Fibroblast of the conjunctiva (primary cell): ENCODE measurements at regions not wholly inside any gene's neighbourhood (a gene's known extent, or its start where the extent isn't known, plus 50 kb on each side); places are given as distances from the start of the nearest gene placed in this dataset.
"Not testable (repeated sequence)": the region's sequence is repeated elsewhere in the genome, so short reads cannot be mapped to it uniquely, and the experiment has no call there.

ENCODE experiments used
- DNase-seq: peaks from one replicate; pipeline ENCODE4 v3.0.0-alpha.2; 2010; ENCODE audit warnings: low read depth

DNA sequence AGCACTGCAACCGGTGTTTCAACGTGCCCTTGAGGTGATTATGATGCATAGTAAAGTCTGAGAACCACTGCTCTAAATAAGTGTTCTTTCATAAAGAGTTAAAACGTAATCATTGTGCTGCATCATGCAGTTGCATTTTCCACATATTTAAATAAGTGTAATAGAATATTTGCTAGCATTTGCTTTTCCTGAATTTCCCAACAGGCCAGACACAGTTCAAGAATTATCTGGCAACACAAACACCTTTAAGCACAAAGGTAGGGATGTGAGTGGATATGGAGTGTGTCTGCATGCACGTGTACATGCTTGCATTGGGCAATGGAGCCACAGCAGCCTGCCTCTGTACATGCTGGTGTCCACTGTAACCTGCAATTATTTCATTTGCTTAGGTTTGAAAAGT lies 193.6 kb upstream of the PIK3R1 start:
- no peak for DNase-seq

DNA sequence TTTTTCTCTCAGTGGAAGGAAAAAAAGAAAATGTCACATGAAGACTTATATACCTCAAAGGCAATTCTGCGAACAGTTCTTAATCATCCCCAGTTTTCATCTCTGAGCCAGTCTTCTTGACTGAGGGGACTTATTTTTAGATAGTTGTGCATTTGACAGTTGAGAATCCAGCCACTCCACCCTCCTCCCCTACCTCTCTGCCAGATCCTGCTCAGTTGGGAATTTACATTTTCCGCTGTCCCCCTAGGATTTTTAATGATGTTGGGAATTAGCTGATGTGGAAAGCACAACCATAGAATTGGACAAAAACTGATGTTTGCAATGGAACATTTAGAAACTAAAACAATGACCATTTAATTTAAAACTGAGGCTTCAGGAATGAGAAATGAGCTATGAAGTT lies 194.3 kb upstream of the PIK3R1 start:
- no peak for DNase-seq

DNA sequence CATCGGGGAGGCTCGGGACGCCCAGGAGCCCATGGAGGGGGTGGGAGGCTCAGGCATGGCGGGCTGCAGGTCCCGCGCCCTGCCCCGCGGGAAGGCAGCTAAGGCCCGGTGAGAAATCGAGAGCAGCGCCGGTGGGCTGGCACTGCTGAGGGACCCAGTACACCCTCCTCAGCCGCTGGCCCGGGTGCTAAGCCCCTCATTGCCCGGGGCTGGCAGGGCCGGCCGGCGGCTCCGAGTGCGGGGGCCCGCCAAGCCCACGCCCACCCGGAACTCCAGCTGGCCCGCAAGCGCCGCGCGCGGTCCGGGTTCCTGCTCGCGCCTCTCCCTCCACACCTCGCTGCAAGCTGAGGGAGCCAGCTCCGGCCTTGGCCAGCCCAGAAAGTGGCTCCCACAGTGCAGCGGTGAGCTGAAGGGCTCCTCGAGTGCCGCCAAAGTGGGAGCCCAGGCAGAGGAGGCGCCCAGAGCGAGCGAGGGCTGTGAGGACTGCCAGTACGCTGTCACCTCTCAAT lies 195.0 kb upstream of the PIK3R1 start:
- not testable (repeated sequence) for DNase-seq

DNA sequence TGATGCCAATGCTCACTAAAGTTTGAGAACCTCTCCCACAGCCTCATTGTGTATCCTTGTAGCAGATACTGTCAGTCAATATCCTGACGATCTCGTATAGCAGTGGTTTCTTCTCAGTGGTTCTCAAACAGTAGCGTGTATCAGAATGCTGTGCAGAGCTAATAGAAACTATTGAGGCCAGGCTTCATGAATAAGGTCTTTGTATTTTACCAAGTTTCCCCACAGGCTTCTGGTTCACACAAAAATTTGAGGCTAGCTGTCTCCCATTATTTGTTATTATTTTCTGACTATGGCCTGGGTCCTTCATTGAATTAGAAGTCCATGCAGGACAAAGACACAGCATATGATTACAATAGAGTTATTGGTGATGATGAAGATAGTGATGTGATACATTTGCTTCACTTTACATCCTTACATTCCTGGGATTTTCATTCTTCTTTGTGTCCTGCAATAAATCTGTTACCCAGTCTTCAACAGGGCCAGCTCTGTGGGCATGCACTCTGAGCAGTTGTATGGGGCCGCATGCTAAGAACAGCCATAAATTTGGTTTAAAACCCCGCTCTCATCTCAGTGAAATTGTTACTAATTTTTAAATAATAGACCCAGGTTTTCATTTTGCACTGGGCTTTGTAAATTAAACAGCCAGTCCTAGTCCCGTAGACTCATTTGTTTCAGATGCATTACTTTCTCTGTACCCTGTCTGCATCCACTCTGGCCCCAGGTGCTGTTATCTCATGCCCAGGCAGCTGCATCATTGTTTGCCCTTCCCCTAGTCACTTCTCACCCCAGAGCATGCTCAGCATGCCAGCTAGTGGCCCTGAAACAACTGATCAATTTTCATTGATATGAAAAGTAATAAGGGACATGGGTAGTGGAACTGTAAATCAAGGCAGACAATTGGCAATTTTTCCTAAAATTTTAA lies 199.9 kb upstream of the PIK3R1 start:
- no peak for DNase-seq

DNA sequence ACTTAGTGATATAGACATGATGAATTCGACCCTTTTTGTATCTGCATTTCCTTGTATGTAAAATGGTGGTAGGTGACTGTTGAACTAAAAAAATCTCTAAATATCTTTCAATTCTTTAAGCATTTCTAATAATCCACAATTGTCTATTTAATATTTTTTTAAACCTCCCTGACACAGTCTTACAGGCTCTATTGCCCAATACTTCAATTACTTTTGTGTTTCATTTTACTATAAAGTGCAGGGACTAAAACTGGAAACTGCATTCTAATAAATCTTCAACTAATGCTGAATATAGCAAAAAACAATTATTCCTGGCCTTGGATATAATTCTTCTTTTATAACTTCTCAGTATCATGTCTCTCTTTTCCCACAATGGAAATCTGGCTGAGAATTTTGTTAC lies 202.7 kb upstream of the PIK3R1 start:
- DNase-seq = no peak

DNA sequence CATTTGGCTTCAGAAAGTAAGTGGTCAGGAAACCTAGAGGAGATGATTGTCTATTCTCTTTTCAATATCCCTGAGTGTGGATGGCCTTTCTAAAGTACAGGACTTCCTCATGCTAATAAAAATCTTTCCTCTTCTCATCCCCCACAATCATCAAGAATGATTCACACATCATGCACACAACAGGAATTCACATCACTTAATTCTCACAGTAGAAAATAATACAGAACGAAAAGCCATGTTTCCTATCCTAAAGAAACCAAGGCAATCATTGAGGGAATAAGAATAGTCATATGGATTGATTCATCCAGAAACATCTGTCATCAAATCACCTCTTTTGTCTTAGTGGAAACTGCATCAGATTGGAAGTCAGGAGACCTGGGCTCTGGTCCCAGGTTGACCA lies 203.1 kb upstream of the PIK3R1 start:
- no peak for DNase-seq

DNA sequence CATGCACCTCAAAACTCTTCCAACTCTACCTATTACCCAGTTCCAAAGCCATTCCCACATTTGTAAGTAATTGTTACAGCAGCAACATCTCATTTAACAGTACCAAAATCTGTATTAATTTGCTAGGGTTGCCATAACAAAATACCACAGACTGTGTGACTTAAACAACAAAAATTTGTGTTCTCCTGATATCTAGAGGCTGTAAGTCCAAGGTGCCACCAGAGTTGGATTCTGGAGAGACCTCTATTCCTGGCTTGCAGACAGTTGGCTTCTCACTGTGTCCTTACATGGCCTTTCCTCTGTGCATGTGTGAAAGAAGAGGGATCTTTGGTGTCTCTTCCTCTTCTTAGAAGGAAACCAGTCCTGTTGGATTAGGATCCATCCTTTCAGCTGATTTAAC lies 203.8 kb upstream of the PIK3R1 start:
- DNase-seq = no peak

DNA sequence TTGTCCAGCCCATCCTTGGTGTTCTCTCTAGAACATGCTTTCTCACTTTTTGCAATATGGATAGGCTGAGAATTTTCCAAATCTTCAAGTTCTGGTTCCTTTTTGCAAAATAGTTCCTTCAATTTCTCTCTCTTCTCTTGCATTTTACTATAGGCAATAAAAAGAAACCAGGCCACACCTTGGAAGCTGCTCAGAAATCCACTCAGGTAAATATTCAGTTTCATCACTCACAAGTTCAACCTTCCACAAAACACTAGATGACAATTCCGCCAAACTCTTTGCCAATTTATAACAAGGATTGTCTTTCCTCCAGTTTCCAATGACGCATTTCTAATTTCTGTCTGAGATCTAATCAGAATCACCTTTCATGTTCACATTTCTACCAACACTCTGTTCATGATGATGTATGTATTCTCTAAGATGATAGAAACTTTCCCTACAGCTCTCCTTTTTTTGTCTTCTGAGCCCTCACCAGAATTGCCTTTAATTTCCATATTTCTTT lies 204.2 kb upstream of the PIK3R1 start:
- DNase-seq = no peak

DNA sequence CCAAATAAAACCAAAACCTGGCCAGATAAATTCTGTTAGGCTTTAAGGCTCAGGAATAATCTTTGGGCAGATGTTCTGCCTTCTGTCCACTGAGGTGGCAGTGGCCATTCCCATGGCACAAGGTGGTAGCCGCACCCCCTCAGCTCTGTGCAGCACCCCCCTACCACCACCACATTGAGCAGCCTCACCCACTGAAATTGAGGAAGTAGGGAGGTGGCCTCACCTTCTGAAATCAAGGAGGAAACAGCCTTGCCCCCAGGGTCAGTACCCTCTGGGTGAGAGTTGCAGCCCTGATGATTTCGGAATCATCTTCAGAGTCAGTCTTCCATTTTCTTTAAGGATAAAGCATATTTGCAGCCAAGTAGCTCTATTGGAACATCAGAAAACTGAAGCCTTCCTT lies 204.8 kb upstream of the PIK3R1 start:
- no peak for DNase-seq

DNA sequence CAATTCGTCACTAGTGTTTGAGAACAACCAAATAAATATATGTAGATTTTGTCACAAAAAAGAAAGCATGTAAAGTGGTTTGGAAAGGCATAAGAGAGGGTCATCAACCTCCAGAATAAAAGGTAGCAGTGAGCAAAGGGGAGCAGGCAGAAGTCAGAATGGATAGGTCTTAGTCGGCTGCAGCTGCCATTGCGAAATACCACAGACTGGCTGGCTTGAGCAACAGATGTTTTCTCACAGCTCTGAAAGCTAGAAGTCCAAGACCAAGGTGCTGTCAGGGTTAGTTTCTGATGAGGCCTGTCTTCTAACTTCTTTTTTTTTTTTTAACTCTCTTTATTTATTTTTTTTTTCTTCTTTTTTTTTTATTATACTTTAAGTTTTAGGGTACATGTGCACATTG lies 208.1 kb upstream of the PIK3R1 start:
- DNase-seq = peak; percentile 83

DNA sequence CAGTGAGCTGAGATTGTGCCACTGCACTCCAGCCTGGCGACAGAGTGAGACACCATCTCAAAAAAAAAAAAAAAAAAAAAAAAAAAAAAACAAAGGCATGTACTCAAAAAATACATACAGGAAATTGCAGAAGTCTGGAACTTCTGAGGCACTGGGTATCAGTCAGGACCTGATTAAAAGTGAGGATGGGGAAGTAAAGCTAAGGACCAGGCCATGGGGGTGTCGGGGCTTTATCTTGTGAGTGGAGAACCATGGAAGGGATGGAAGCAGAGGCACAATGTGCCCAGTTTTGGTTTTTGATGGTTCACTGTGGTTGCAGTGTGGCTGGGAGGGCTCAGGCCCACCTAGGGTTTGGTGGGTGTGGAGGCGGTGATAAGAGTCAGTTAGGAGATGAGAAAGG lies 212.7 kb upstream of the PIK3R1 start:
- no peak for DNase-seq

DNA sequence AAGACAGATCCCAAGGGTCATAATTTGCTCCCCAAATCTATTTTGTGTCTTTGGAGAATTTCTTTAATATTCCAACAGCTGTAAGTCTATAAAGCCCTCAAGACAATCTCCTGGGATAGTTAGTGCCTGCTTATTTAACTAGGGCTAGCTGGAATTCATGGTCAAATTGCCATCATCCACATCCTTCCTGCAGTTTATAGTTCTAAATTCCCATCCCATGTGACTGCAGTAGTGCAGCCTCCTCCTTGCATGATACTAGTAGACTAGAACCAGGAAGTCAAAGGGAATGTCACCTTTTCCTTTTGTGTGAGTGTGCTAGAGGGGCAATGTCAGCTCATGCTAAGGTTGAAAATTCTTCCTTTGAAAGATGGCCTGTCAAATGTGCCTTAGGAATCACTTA lies 214.8 kb upstream of the PIK3R1 start:
- no peak for DNase-seq

DNA sequence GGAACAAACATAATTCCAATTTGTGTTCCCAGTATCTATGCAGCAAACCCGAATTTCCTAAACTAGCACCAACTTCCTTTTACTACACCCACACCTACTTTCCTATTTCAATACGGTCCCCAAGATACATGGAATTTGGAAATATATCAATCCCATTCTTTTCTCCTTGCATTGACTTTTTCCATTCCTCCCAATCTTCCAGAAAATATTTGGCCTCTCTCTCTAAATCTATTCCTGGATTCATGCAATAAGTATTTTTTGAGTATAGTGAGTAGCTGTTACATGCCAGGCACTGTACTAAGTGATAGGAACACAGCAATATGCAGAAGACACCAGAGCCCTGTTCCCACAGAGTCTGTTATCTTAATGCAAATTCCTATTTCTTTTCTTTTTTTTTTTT lies 216.2 kb upstream of the PIK3R1 start:
- no peak for DNase-seq

DNA sequence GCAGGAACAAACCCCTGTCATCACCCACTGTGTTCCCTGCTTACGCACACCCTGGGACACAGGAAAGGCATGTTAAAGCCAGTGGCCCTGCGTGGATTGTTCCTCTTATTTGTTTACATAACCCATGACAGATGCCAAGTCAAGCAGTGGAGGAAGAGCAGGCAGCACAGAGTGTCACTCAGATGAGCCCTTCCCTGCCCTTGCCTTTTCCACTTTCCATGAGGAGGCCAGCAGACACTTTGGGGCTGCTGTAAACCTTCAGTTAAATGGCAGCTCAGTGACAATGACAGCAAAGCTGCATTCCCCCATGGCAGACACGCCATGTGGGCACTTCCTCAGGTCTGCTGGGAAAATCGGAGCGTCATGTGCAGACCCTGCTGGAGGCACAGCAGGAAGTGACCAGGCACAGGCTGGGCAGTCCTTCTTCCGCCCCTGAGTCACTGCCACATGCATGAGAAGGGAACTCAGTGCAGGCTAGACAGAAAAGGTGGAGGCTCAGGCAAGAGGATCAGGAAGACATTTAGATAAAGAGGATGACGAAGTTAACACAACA lies 216.8 kb upstream of the PIK3R1 start:
- no peak for DNase-seq

DNA sequence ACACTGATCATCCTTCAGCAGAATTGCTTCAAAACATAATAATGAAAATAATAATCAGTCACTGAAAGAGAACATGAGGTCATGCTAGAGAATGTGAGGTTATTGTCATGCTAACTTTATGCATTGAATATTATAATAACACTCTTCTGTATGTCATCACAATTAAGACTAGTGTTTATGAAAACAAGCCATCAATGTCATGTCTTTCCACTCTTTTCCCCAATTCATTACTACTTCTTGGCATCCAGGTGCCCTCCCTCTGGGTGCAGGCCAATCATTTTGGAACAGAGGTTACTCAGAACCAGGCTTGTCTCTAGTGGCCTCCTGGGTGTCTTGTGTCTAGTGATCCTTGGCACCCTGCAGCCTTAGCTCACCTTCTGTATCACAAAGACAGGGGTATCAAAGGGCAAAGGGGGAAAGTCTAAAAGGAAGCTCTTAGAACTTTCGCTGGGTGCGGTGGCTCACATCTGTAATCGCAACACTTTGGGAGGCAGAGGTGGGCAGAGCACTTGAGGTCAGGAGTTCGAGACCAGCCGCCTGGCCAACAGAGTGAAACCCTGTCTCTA lies 217.6 kb upstream of the PIK3R1 start:
- DNase-seq = no peak

DNA sequence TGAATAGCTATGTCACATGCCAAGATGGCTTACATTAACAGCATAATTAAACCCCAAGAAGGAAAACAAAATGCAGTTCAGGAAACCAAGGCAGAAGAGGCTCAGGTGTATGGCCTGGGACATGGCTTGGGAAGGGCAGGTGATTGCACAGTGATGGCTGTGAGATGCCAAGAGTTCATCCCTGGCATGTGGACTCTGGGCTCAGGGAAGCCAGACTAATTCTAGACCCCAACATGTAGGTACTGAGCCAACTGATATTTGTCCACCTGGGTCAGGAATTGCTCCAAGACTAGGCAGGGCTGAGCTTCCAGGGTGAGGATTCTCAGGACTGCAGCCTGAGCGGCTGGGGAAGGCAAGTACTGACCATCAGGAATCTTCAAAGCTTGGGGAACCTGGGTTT lies 218.4 kb upstream of the PIK3R1 start:
- DNase-seq = no peak

DNA sequence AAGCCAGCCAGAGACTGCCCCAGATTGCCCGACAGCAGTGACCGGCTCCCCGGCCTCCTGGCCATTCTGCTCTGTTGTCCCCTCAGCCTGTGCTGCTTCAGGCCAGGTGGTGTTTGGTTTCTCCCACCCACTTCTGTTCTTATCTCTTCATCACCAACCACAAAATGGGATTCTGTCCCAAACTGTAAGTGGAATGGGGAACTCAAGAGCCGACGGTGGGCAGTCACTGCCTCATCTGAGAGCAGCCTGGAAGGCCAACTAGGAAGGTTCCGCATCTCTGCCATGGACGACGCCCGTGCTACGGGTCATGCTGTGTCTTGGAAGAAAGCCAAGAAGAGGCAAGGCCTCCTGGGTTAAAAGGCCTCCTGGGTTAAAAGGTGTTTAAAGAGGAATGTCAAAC lies 219.0 kb upstream of the PIK3R1 start:
- no peak for DNase-seq

DNA sequence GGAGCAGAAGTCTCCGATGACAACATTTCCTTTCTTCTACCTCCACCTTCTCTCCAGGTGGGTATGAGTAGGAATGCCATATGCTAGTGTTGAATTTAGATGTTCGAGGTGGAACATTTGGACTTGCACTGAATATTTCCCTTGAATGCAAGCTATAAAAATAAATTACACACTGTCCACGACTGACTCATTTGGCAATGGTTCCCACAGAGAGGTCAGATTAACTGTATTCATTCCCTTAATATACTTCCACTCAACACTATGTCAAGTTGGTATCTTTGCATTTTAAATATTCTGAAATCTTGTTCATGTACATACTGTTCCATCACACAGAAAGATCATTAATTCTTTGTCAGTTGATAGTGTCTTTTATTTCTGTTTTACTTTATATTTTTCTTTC lies 222.6 kb upstream of the PIK3R1 start:
- DNase-seq = no peak

DNA sequence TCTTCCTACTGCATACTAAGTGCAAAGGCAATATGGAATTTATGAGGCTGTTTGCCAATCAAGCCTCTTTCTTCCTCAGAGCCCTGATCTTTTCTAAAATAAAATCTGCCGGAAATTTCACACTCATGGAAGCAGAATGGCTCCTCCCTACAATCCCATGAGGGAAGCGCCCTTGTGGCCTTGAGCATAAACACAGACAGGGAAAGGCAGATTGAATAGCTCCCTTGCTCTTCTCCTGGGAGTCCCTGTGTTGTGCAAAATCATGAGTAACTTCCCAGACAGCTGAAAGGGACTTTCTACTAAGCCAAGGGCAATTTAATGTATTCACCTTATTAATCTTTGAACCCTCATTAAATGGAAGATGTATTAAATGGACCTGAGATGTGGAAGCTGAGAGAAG lies 226.1 kb upstream of the PIK3R1 start:
- peak; percentile 18 for DNase-seq

DNA sequence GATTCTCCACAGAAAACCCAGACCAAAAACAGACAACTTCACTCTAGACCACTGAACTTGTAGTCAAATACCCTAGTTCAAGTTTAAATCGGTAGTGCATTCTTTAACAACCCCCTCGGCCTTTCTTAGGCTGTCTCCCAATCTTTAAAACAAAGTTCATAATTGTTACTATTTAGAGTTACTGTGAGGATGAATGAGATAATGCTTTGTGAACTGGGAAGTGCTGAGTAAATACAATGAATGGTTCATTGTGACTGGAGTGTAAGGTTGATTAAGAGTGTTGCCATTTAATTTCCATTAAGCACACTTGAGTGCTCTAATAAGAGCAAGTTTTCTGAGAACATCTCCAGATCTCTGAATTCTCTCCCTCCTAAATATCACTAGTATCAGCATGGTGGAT lies 228.8 kb upstream of the PIK3R1 start:
- DNase-seq = no peak

DNA sequence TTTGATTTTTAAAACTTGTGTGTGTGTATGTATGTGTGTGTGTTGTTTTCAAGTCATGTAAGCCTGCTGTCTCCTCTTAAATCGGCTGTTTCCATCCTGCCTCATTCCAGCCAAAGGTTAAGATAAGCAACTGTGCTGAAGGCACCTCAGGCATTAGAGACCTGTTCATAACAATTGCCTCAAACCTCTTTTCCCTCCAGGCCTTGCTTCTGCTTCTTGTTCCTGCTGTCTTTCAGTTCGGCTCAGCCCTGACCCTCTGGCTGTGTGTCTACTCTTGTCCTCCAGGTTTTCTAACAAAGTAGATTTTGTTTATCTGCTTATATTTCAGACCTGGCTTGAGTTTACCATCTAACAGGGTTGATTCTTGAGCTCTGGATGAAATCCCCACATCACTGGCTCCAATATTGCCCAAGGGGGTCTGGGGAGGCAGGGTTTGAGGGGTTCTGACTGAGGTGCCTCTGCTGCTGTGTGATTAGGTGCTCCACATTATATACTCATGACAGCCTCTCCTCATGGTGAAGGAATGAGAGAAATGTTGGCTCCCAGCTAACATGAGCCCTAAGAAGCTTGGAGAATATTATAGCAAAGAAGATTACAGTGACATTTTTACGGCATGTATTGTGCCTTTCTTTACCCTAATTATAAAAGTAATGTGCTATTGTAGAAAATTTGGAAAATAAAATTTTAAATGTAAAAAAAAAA lies 229.7 kb upstream of the PIK3R1 start:
- DNase-seq = no peak

DNA sequence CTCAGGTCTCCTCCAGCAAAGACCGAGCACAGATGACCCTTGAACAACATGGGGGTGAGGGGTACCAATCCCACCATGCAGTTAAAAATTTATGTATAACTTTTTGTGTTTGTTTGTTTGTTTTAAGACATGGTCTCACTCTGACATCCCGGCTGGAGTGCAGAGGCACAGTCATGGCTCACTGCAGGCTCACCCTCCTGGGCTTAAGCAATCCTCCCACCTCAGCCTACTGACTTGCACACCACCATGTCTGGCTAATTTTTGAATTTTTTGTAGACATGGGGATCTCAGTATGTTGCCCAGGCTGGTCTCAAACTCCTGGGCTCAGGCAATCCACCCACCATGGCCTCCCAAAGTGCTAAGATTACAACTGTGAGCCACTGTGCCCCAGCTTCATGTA lies 231.0 kb upstream of the PIK3R1 start:
- DNase-seq = no peak
